GM23338 (cell line): ENCODE measurements at regions not wholly inside any gene's neighbourhood (a gene's known extent, or its start where the extent isn't known, plus 50 kb on each side); places are given as distances from the start of the nearest gene placed in this dataset.

Experiments used
- ATAC-seq: fragments of 200-7000 bp; cut with Tn5 transposase; 3 replicates; pipeline ENCODE4 v1.9.1; 2020
- DNase-seq: peaks from one replicate; pipeline ENCODE4 v3.0.0-alpha.2; 2015; ENCODE audit warnings: low spot score
- H2AFZ ChIP-seq: fragments of 200-600 bp; sonication (generic); 2 replicates; pipeline ENCODE4 v1.8.0; 2016; ENCODE audit warnings: antibody characterized with exemption, mild to moderate bottlenecking, moderate library complexity
- H3F3A ChIP-seq: fragments of 200-600 bp; sonication (generic); replicated peaks from 2 replicates; pipeline ENCODE4 v1.8.0; 2017; ENCODE audit warnings: antibody characterized with exemption, mixed run types, low read depth
- H3K27ac ChIP-seq: fragments of 200-600 bp; sonication (generic); 2 replicates; pipeline ENCODE4 v1.6.1; 2016; ENCODE audit warnings: low read depth
- H3K27me3 ChIP-seq: fragments of 200-600 bp; sonication (generic); 2 replicates; pipeline ENCODE4 v1.8.0; 2016; ENCODE audit warnings: mild to moderate bottlenecking, mixed run types, moderate library complexity; ENCODE audit not compliant: insufficient read depth
- H3K36me3 ChIP-seq: fragments of 200-600 bp; sonication (generic); 2 replicates; pipeline ENCODE4 v1.8.0; 2016; ENCODE audit warnings: mild to moderate bottlenecking; ENCODE audit not compliant: insufficient read depth
- H3K4me1 ChIP-seq: fragments of 200-600 bp; sonication (generic); 2 replicates; pipeline ENCODE4 v1.8.0; 2016; ENCODE audit warnings: mild to moderate bottlenecking, moderate library complexity; ENCODE audit not compliant: insufficient read depth
- H3K4me2 ChIP-seq: fragments of 200-600 bp; sonication (generic); 2 replicates; pipeline ENCODE4 v1.7.1; 2017; ENCODE audit warnings: mixed run types
- H3K4me3 ChIP-seq: fragments of 200-600 bp; sonication (generic); 2 replicates; pipeline ENCODE4 v1.6.1; 2016; ENCODE audit warnings: mixed run types
- H3K79me2 ChIP-seq: fragments of 200-600 bp; sonication (generic); replicated peaks from 2 replicates; pipeline ENCODE4 v1.8.0; 2017; ENCODE audit warnings: mild to moderate bottlenecking; ENCODE audit not compliant: insufficient read depth
- H3K9me2 ChIP-seq: fragments of 200-600 bp; sonication (generic); 2 replicates; pipeline ENCODE4 v1.8.0; 2017; ENCODE audit not compliant: insufficient read depth
- H4K20me1 ChIP-seq: fragments of 200-600 bp; sonication (generic); replicated peaks from 2 replicates; pipeline ENCODE4 v1.8.0; 2017; ENCODE audit warnings: mild to moderate bottlenecking; ENCODE audit not compliant: insufficient read depth
- H3K27ac Mint-ChIP-seq: 2 replicates; pipeline ENCODE4 v1.8.0; 2020; ENCODE audit warnings: inconsistent platforms, mild to moderate bottlenecking, moderate library complexity, mixed read lengths
- H3K27me3 Mint-ChIP-seq: 3 replicates; pipeline ENCODE4 v1.8.0; 2022; ENCODE audit warnings: low read depth, mild to moderate bottlenecking, moderate library complexity, mixed read lengths, inconsistent platforms; ENCODE audit not compliant: insufficient read depth, poor library complexity
- H3K36me3 Mint-ChIP-seq: 3 replicates; pipeline ENCODE4 v1.8.0; 2021; ENCODE audit warnings: low read depth, mild to moderate bottlenecking, inconsistent platforms, moderate library complexity, mixed read lengths
- H3K4me1 Mint-ChIP-seq: 3 replicates; pipeline ENCODE4 v1.8.0; 2020; ENCODE audit warnings: mild to moderate bottlenecking, inconsistent platforms, mixed read lengths
- H3K4me3 Mint-ChIP-seq: 3 replicates; pipeline ENCODE4 v1.8.0; 2021; ENCODE audit warnings: moderate library complexity, mild to moderate bottlenecking, inconsistent platforms, mixed read lengths
- H3K9me3 Mint-ChIP-seq: 3 replicates; pipeline ENCODE4 v1.8.0; 2020; ENCODE audit warnings: moderate library complexity, mild to moderate bottlenecking, inconsistent platforms, mixed read lengths
- CREB1 ChIP-seq: fragments of 250-450 bp; sonication (Bioruptor Pico); IDR thresholded peaks from 2 replicates; pipeline ENCODE4 v1.5.0; 2020; ENCODE audit warnings: low read depth, mild to moderate bottlenecking, moderate library complexity
- EZH2phosphoT487 ChIP-seq: fragments of 200-600 bp; sonication (generic); IDR thresholded peaks from one replicate; pipeline ENCODE4 v1.8.1; 2018; ENCODE audit warnings: antibody characterized with exemption; ENCODE audit not compliant: unreplicated experiment
- JUNB ChIP-seq: IDR thresholded peaks from one replicate; pipeline ENCODE4 v1.6.1; 2016; ENCODE audit warnings: antibody characterized with exemption; ENCODE audit not compliant: unreplicated experiment
- NANOG ChIP-seq: IDR thresholded peaks from 2 replicates; pipeline ENCODE4 v1.6.1; 2016; ENCODE audit warnings: antibody characterized with exemption, borderline replicate concordance
- POLR2AphosphoS5 ChIP-seq: IDR thresholded peaks from 2 replicates; pipeline ENCODE4 v1.6.1; 2016; ENCODE audit warnings: antibody characterized with exemption, low read depth
- REST ChIP-seq: IDR thresholded peaks from one replicate; pipeline ENCODE4 v1.6.1; 2018; ENCODE audit warnings: antibody characterized with exemption; ENCODE audit not compliant: unreplicated experiment
- STAT1 ChIP-seq: IDR thresholded peaks from one replicate; pipeline ENCODE4 v1.6.1; 2016; ENCODE audit warnings: antibody characterized with exemption; ENCODE audit not compliant: unreplicated experiment
- ZNF114 ChIP-seq: fragments of 250-450 bp; sonication (Bioruptor Pico); IDR thresholded peaks from 2 replicates; pipeline ENCODE4 v1.5.0; 2020; ENCODE audit warnings: mild to moderate bottlenecking, moderate library complexity
- ZNF331 ChIP-seq: fragments of 250-450 bp; sonication (Bioruptor Pico); IDR thresholded peaks from 2 replicates; pipeline ENCODE4 v1.5.0; 2020; ENCODE audit warnings: low read depth, mild to moderate bottlenecking, moderate library complexity
- TF ChIP-seq, protein P1 (sequence below): IDR thresholded peaks from 2 replicates; pipeline ENCODE4 v1.6.1; 2016; ENCODE audit warnings: antibody characterized with exemption
- TF ChIP-seq, protein P2 (sequence below), 2 experiments: fragments of 200-600 bp in 1 of 2; sonication (generic) in 1 of 2; conservative IDR thresholded peaks; 2 replicates each; pipeline versions ENCODE4 v1.5.1 to v1.6.1; 2016 to 2017; ENCODE audit warnings: antibody characterized with exemption in 2 of 2, low read depth in 2 of 2, mild to moderate bottlenecking in 2 of 2, moderate library complexity in 1 of 2
- TF ChIP-seq, protein P3 (sequence below): fragments of 250-450 bp; sonication (Bioruptor Pico); IDR thresholded peaks from 2 replicates; pipeline ENCODE4 v1.5.0; 2020; ENCODE audit warnings: mild to moderate bottlenecking, moderate library complexity

- H3K9me3 Mint-ChIP-seq = no peaks in the 10 kb centered on the region
Observed at GRCh38 chr1:198986036-198986435, 347.2 kb downstream of the PTPRC start.

More at GRCh38 chr1:198986036-198986435, 347.2 kb downstream of the PTPRC start:
- H3K27ac ChIP-seq = no peak overlapping the region
- H3K9me2 ChIP-seq = no peaks in the 10 kb centered on the region
- TF ChIP-seq EZH2phosphoT487 = no peak
- no peak for TF ChIP-seq JUNB
- TF ChIP-seq REST = no peak
- no peak for TF ChIP-seq POLR2AphosphoS5
- TF ChIP-seq, protein P1, sequence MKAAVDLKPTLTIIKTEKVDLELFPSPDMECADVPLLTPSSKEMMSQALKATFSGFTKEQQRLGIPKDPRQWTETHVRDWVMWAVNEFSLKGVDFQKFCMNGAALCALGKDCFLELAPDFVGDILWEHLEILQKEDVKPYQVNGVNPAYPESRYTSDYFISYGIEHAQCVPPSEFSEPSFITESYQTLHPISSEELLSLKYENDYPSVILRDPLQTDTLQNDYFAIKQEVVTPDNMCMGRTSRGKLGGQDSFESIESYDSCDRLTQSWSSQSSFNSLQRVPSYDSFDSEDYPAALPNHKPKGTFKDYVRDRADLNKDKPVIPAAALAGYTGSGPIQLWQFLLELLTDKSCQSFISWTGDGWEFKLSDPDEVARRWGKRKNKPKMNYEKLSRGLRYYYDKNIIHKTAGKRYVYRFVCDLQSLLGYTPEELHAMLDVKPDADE = no peak
- TF ChIP-seq, protein P2, sequence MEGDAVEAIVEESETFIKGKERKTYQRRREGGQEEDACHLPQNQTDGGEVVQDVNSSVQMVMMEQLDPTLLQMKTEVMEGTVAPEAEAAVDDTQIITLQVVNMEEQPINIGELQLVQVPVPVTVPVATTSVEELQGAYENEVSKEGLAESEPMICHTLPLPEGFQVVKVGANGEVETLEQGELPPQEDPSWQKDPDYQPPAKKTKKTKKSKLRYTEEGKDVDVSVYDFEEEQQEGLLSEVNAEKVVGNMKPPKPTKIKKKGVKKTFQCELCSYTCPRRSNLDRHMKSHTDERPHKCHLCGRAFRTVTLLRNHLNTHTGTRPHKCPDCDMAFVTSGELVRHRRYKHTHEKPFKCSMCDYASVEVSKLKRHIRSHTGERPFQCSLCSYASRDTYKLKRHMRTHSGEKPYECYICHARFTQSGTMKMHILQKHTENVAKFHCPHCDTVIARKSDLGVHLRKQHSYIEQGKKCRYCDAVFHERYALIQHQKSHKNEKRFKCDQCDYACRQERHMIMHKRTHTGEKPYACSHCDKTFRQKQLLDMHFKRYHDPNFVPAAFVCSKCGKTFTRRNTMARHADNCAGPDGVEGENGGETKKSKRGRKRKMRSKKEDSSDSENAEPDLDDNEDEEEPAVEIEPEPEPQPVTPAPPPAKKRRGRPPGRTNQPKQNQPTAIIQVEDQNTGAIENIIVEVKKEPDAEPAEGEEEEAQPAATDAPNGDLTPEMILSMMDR (conservative IDR thresholded peaks at IDR 0.05; ENCODE audit: low read depth in 2 of 2) = no peak
- TF ChIP-seq NANOG = no peak
- no peak for TF ChIP-seq ZNF114
- TF ChIP-seq, protein P3, sequence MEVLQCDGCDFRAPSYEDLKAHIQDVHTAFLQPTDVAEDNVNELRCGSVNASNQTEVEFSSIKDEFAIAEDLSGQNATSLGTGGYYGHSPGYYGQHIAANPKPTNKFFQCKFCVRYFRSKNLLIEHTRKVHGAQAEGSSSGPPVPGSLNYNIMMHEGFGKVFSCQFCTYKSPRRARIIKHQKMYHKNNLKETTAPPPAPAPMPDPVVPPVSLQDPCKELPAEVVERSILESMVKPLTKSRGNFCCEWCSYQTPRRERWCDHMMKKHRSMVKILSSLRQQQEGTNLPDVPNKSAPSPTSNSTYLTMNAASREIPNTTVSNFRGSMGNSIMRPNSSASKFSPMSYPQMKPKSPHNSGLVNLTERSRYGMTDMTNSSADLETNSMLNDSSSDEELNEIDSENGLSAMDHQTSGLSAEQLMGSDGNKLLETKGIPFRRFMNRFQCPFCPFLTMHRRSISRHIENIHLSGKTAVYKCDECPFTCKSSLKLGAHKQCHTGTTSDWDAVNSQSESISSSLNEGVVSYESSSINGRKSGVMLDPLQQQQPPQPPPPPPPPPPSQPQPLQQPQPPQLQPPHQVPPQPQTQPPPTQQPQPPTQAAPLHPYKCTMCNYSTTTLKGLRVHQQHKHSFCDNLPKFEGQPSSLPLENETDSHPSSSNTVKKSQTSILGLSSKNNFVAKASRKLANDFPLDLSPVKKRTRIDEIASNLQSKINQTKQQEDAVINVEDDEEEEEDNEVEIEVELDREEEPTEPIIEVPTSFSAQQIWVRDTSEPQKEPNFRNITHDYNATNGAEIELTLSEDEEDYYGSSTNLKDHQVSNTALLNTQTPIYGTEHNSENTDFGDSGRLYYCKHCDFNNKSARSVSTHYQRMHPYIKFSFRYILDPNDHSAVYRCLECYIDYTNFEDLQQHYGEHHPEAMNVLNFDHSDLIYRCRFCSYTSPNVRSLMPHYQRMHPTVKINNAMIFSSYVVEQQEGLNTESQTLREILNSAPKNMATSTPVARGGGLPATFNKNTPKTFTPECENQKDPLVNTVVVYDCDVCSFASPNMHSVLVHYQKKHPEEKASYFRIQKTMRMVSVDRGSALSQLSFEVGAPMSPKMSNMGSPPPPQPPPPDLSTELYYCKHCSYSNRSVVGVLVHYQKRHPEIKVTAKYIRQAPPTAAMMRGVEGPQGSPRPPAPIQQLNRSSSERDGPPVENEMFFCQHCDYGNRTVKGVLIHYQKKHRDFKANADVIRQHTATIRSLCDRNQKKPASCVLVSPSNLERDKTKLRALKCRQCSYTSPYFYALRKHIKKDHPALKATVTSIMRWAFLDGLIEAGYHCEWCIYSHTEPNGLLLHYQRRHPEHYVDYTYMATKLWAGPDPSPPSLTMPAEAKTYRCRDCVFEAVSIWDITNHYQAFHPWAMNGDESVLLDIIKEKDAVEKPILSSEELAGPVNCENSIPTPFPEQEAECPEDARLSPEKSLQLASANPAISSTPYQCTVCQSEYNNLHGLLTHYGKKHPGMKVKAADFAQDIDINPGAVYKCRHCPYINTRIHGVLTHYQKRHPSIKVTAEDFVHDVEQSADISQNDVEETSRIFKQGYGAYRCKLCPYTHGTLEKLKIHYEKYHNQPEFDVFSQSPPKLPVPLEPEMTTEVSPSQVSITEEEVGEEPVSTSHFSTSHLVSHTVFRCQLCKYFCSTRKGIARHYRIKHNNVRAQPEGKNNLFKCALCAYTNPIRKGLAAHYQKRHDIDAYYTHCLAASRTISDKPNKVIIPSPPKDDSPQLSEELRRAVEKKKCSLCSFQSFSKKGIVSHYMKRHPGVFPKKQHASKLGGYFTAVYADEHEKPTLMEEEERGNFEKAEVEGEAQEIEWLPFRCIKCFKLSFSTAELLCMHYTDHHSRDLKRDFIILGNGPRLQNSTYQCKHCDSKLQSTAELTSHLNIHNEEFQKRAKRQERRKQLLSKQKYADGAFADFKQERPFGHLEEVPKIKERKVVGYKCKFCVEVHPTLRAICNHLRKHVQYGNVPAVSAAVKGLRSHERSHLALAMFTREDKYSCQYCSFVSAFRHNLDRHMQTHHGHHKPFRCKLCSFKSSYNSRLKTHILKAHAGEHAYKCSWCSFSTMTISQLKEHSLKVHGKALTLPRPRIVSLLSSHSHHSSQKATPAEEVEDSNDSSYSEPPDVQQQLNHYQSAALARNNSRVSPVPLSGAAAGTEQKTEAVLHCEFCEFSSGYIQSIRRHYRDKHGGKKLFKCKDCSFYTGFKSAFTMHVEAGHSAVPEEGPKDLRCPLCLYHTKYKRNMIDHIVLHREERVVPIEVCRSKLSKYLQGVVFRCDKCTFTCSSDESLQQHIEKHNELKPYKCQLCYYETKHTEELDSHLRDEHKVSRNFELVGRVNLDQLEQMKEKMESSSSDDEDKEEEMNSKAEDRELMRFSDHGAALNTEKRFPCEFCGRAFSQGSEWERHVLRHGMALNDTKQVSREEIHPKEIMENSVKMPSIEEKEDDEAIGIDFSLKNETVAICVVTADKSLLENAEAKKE (CRISPR knock-in tag) = no peak
- TF ChIP-seq ZNF331 (CRISPR knock-in tag) = no peak
- no peak for TF ChIP-seq CREB1 (CRISPR knock-in tag)
- no peak for TF ChIP-seq STAT1
- no peaks in the 10 kb centered on the region for H3K79me2 ChIP-seq
- ATAC-seq (no peak), DNase-seq (no peak)
- Mint-ChIP-seq H3K36me3 (no peaks in the 10 kb centered on the region), H3K27me3 (no peaks in the 10 kb centered on the region), H3K27ac (no peak overlapping the region), H3K4me1 (no peaks in the 10 kb centered on the region), H3K4me3 (no peak overlapping the region)
- H3K4me1 ChIP-seq = no peaks in the 10 kb centered on the region
- H3K4me2 ChIP-seq = no peak overlapping the region
- no peaks in the 10 kb centered on the region for H3K27me3 ChIP-seq
- no peaks in the 10 kb centered on the region for H3F3A ChIP-seq
- H4K20me1 ChIP-seq = no peaks in the 10 kb centered on the region
- H3K4me3 ChIP-seq = no peak overlapping the region
- H2AFZ ChIP-seq = no peak overlapping the region
- H3K36me3 ChIP-seq = no peaks in the 10 kb centered on the region
